Muscle layer of colon (tissue), 2 donors: ENCODE measurements at regions not wholly inside any gene's neighbourhood (a gene's known extent, or its start where the extent isn't known, plus 50 kb on each side); places are given as distances from the start of the nearest gene placed in this dataset.

ENCODE experiments used
- H3K27ac ChIP-seq: one replicate; pipeline ENCODE4 v1.7.0; 2013; ENCODE audit warnings: low read depth, mild to moderate bottlenecking, low read length, moderate library complexity
- H3K27me3 ChIP-seq, 2 donors: one replicate each; pipeline ENCODE4 v1.7.0; 2013; ENCODE audit warnings: low read length in 2 of 2, mild to moderate bottlenecking in 2 of 2; ENCODE audit not compliant: insufficient read depth in 2 of 2, control insufficient read depth in 1 of 2
- H3K36me3 ChIP-seq: one replicate; pipeline ENCODE4 v1.7.0; 2013; ENCODE audit warnings: mild to moderate bottlenecking, low read length; ENCODE audit not compliant: insufficient read depth
- H3K4me1 ChIP-seq: one replicate; pipeline ENCODE4 v1.7.0; 2013; ENCODE audit warnings: mild to moderate bottlenecking, low read length; ENCODE audit not compliant: insufficient read depth
- H3K4me3 ChIP-seq, 2 donors: one replicate each; pipeline ENCODE4 v1.7.0; 2013; ENCODE audit warnings: low read length in 2 of 2, low read depth in 1 of 2, mild to moderate bottlenecking in 1 of 2, moderate library complexity in 1 of 2
- H3K9ac ChIP-seq: one replicate; pipeline ENCODE4 v1.7.0; 2013; ENCODE audit warnings: low read length
- H3K9me3 ChIP-seq: one replicate; pipeline ENCODE4 v1.7.0; 2013; ENCODE audit warnings: mild to moderate bottlenecking, low read length
- donor health status: abdominal sarcoma.
- donor health status: Adenocarcinoma of cecum.

GRCh38 chr20:58071298-58071697, 157.2 kb downstream of the ANKRD60 start:
- no peaks in the 10 kb centered on the region for H3K9me3 ChIP-seq
- H3K4me1 ChIP-seq, result no peaks in the 10 kb centered on the region
- H3K4me3 ChIP-seq, result no peak overlapping the region
- H3K36me3 ChIP-seq, result no peaks in the 10 kb centered on the region
- no peaks in the 10 kb centered on the region for H3K27me3 ChIP-seq
- H3K27ac ChIP-seq, result no peak overlapping the region
- no peak overlapping the region for H3K9ac ChIP-seq

DNA sequence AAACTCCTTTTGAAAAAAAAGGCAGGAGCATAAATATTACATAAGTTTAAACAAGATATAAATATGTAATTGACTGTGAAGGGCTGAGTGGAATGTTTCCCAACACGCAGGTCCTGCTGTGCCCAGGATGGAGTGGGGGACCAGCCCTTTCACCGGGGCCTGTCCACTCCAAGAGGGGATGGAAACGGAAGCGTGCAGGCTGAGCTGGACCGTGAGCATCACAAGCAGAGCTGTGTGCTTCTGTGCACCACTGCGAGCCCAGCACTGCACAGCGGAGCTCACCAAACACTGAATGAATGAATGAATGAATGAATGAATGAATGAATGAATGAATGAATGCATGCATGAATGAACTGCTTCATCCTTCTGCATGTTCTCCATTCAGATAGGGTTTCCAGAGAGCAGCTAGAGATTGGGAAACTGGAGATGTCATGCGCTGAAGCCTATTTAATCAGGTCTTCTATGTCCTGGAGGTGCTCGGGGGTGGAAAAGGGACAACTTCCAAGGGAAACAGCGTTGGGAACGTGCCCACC, 157.7 kb downstream of the ANKRD60 start:
- H3K36me3 ChIP-seq, result no peaks in the 10 kb centered on the region

DNA sequence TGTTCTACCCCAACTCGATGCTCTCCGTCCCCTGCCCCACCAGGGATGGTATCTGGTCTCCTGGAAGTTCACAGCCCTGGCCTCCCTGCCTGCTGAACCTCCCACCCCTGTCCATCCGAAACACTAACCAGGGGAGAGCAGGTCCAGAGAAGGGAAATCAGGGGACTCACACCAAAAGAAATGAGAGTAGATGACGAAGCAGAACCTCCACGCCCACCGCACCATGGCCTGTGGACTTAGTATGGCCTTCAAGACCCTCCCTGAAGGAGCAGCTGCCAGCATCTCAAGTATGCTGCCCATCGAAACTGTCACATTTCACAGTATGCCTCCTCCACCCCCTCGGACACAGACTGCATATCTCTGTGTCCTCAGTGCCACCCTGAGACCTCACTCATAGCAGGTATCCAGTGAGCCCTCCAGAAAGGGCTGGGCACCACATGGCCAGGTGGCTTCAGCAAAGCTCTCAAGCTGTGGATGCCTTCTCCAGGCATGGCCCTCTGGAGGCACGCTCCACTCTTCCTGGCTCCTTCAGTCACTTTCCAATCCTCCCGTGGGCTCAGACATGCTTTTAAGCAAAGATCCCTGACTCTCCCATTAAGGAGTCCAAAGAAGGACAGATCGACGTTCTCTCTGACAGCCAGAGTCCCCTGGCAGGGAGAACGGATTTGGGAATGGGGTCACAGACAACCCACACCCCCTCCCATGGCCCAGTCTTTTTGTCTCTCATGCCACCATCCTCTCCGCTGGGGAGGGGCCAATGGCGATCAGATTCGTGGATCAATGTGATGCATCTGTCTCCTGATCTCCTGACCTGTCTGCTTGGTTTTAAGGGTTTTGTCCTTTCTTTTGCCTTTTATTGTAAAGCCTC, 158.4 kb downstream of the ANKRD60 start:
- H3K27me3 ChIP-seq, result no peaks in the 10 kb centered on the region
- no peaks in the 10 kb centered on the region for H3K36me3 ChIP-seq
- H3K27ac ChIP-seq, result no peak overlapping the region
- H3K9me3 ChIP-seq, result no peaks in the 10 kb centered on the region
- H3K4me3 ChIP-seq, result no peak overlapping the region
- H3K9ac ChIP-seq, result no peak overlapping the region
- no peaks in the 10 kb centered on the region for H3K4me1 ChIP-seq

More for the DNA sequence above, 157.7 kb downstream of the ANKRD60 start:
- Histone ChIP-seq H3K9me3 (no peaks in the 10 kb centered on the region), H3K9ac (no peak overlapping the region), H3K27me3 (no peaks in the 10 kb centered on the region), H3K4me3 (no peak overlapping the region), H3K4me1 (no peaks in the 10 kb centered on the region), H3K27ac (no peak overlapping the region)

DNA sequence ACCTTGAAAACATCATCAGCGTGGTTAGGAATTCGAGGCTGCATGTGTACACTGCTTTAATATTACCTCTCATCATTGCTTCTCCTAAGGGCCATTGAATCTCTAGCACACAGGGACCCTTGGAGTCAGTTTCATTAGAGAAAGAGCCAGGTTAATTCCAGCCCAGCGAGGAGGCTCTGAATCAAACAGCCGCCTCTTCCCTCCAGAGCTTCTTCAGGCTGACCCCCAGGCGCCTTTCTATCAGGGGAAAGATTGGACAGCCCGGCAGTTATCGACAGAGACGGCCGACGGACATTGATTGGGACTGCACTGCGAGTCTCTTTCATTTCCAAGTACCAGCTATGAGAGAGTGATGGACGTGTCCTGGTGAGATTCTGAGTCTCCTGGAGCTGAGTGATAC, 159.2 kb downstream of the ANKRD60 start:
- no peaks in the 10 kb centered on the region for H3K27me3 ChIP-seq
- H3K4me1 ChIP-seq, result no peaks in the 10 kb centered on the region
- H3K36me3 ChIP-seq, result no peaks in the 10 kb centered on the region
- H3K27ac ChIP-seq, result no peak overlapping the region
- no peaks in the 10 kb centered on the region for H3K9me3 ChIP-seq
- H3K9ac ChIP-seq, result no peak overlapping the region
- no peak overlapping the region for H3K4me3 ChIP-seq

DNA sequence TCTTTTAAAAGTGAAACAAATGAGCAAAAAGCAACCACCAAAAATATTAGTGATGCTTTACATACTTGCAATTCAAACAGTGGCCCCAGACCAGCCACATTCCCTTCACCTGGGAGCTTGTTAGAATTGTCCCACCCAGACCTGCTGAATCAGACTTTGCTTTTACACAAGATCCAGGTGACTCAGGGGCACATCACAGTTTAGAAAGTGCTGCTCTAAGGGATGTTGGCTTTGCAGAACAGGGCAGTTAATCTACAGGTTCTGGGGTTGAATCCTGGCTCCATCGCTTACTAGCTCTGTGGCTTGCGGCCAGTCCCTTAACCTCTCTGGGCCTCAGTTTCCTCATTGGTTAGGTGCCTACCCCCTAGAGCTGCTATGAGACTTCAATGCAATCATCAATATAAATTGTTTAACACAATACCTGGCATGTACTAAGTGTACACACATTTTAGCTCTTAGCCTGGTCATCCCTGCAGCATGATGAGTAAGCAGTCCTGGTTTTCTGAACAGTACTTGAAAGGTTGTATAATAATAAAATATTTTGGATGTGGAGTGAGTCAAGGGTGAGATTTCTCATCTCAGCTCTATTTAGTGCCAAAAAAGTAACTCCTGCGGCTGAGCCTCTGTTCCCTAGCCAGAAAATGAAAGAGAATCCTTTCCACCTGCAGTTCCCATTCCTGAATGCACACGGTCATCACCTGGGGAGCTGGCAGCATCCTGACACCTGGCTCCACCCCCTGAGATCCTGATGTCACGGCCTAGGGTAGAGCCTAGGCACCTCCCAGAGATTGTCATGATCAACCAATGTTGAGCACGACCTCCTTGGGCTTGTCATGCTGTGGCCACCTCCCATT, 162.7 kb downstream of the ANKRD60 start:
- Histone ChIP-seq H3K9me3 (no peaks in the 10 kb centered on the region), H3K4me1 (no peaks in the 10 kb centered on the region), H3K27me3 (no peaks in the 10 kb centered on the region), H3K36me3 (no peaks in the 10 kb centered on the region), H3K27ac (no peak overlapping the region), H3K9ac (no peak overlapping the region), H3K4me3 (no peak overlapping the region)

GRCh38 chr20:58064411-58065010, 163.9 kb downstream of the ANKRD60 start:
- no peaks in the 10 kb centered on the region for H3K27me3 ChIP-seq
- no peaks in the 10 kb centered on the region for H3K4me1 ChIP-seq
- no peaks in the 10 kb centered on the region for H3K9me3 ChIP-seq
- no peaks in the 10 kb centered on the region for H3K36me3 ChIP-seq
- no peak overlapping the region for H3K9ac ChIP-seq
- H3K4me3 ChIP-seq, result no peak overlapping the region
- H3K27ac ChIP-seq, result no peak overlapping the region

- Histone ChIP-seq H3K36me3 (no peaks in the 10 kb centered on the region), H3K4me1 (no peaks in the 10 kb centered on the region), H3K27me3 (peaks cover 0 to 5% of the 10 kb centered on the region in 2 donors), H3K9me3 (no peaks in the 10 kb centered on the region), H3K4me3 (no peak overlapping the region), H3K9ac (no peak overlapping the region), H3K27ac (no peak overlapping the region)
Observed at GRCh38 chr20:58059260-58059544, 169.3 kb downstream of the ANKRD60 start.

GRCh38 chr20:58058421-58059259, 169.8 kb downstream of the ANKRD60 start:
- peaks cover 0 to 7% of the 10 kb centered on the region in 2 donors for H3K27me3 ChIP-seq
- no peaks in the 10 kb centered on the region for H3K9me3 ChIP-seq
- H3K4me3 ChIP-seq, result no peak overlapping the region
- no peak overlapping the region for H3K9ac ChIP-seq
- H3K4me1 ChIP-seq, result no peaks in the 10 kb centered on the region
- H3K36me3 ChIP-seq, result no peaks in the 10 kb centered on the region
- H3K27ac ChIP-seq, result no peak overlapping the region

DNA sequence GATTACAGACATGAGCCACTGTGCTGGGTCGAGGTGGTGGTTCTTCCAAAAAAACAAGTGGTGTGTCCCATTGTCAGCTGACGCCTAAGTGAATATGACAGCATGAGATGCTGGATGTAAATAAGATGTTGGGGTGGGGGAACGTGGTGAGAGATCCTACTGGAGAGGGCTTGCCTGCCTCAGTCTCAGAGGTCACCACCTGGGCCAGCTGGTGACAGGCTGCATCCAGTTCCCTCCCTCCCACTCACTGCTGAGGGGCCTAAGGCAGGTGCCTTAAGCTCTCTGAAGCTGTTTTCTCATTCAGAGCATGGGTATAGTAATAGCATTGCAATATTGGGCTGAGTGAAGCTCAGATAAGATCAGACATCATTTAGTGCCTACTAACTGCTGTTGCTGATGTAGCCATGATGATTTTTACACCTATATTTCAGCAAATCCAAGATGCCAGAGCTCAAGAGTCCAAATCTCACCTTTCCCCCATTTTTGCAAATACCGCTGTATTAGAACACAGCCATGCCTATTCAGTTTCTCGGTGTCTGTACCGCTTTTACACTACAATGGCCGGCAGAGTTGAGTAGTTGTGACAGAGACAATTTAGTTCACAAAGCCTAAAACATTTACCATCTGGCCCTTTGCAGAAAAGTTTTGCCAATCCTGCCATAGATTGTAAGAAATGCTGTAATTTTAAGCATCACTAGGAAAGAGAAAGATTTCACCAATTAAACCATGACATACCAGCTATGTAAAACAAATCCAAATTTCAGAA, 171.3 kb downstream of the ANKRD60 start:
- H3K36me3 ChIP-seq, result no peaks in the 10 kb centered on the region
- H3K4me1 ChIP-seq, result no peaks in the 10 kb centered on the region
- peaks cover 0 to 7% of the 10 kb centered on the region in 2 donors for H3K27me3 ChIP-seq
- no peak overlapping the region for H3K27ac ChIP-seq
- H3K9me3 ChIP-seq, result no peaks in the 10 kb centered on the region
- no peak overlapping the region for H3K4me3 ChIP-seq
- no peak overlapping the region for H3K9ac ChIP-seq

GRCh38 chr20:58056021-58056591, 172.3 kb downstream of the ANKRD60 start:
- H3K27me3 ChIP-seq, result peaks cover 0 to 7% of the 10 kb centered on the region in 2 donors
- H3K9me3 ChIP-seq, result no peaks in the 10 kb centered on the region
- no peaks in the 10 kb centered on the region for H3K4me1 ChIP-seq
- H3K27ac ChIP-seq, result no peak overlapping the region
- H3K4me3 ChIP-seq, result no peak overlapping the region
- no peaks in the 10 kb centered on the region for H3K36me3 ChIP-seq
- H3K9ac ChIP-seq, result no peak overlapping the region
